T47D (cell line): ENCODE measurements at regions not wholly inside any gene's neighbourhood (a gene's known extent, or its start where the extent isn't known, plus 50 kb on each side); places are given as distances from the start of the nearest gene placed in this dataset.

ENCODE experiments used
- DNase-seq, 2 experiments: peaks; one replicate each; pipeline versions ENCODE4 v3.0.0 to v3.0.0-alpha.2; 2011 to 2012; ENCODE audit warnings: low read depth in 1 of 2, low spot score in 1 of 2
- JUND ChIP-seq: IDR thresholded peaks from 2 replicates; pipeline ENCODE4 v1.6.1; 2012; ENCODE audit warnings: low read depth
- in situ Hi-C: cut with HindIII; loops from 2 replicates; pipeline ENCODE4 v1.10.0; 2016; ENCODE audit warnings: low sequenced_read_pairs, low pct_unique_long_range_greater_than_20kb

GRCh38 chr13:79648191-79648590, 167.2 kb downstream of the NDFIP2 start:
- TF ChIP-seq JUND: no peak
- in situ Hi-C loops: no loop called here
- no peak for DNase-seq

- no peak for DNase-seq
- in situ Hi-C loops: no loop called here
- TF ChIP-seq JUND: no peak
These were observed 166.6 kb downstream of the NDFIP2 start for GRCh38 chr13:79647533-79647932.

GRCh38 chr13:79646880-79647279, 165.9 kb downstream of the NDFIP2 start:
- no peak for TF ChIP-seq JUND
- no peak for DNase-seq
- in situ Hi-C loops: no loop called here

GRCh38 chr13:79645569-79645968, 164.6 kb downstream of the NDFIP2 start:
- in situ Hi-C loops: no loop called here
- TF ChIP-seq JUND: no peak
- no peak for DNase-seq

- DNase-seq: peak in 1 of 2 experiments; percentile 4
- TF ChIP-seq JUND: no peak
- in situ Hi-C loops: no loop called here
These were observed 161.6 kb downstream of the NDFIP2 start for GRCh38 chr13:79642596-79642995.

GRCh38 chr13:79637133-79637763, 156.3 kb downstream of the NDFIP2 start:
- DNase-seq: no peak
- in situ Hi-C loops: no loop called here
- no peak for TF ChIP-seq JUND

GRCh38 chr13:79631051-79631659, 150.2 kb downstream of the NDFIP2 start:
- peak; percentile 5 to 90 for DNase-seq
- TF ChIP-seq JUND: peak; percentile 69
- in situ Hi-C loops: no loop called here

- in situ Hi-C loops: no loop called here
- DNase-seq: no peak
- TF ChIP-seq JUND: no peak
These were observed 147.5 kb downstream of the NDFIP2 start for GRCh38 chr13:79628463-79628862.

GRCh38 chr13:79626924-79627323, 146.0 kb downstream of the NDFIP2 start:
- no peak for TF ChIP-seq JUND
- in situ Hi-C loops: no loop called here
- no peak for DNase-seq

- DNase-seq: no peak
- no peak for TF ChIP-seq JUND
- in situ Hi-C loops: no loop called here
These were observed 144.6 kb downstream of the NDFIP2 start for GRCh38 chr13:79625517-79625916.

- no peak for TF ChIP-seq JUND
- in situ Hi-C loops: no loop called here
- DNase-seq: no peak
These were observed 140.9 kb downstream of the NDFIP2 start for GRCh38 chr13:79621902-79622301.

GRCh38 chr13:79621449-79621848, 140.5 kb downstream of the NDFIP2 start:
- TF ChIP-seq JUND: no peak
- in situ Hi-C loops: no loop called here
- no peak for DNase-seq

- in situ Hi-C loops: no loop called here
These were observed 133.4 kb downstream of the NDFIP2 start for GRCh38 chr13:79614250-79614918.

More at GRCh38 chr13:79614250-79614918, 133.4 kb downstream of the NDFIP2 start:
- no peak for DNase-seq
- no peak for TF ChIP-seq JUND
